Activated naive CD8-positive, alpha-beta T cell treated with anti-CD3 and anti-CD28 coated beads, Interleukin-2, amount 10 ng/mL, durations not matched to agents 7 days and 5 days (primary cell): ENCODE measurements at regions not wholly inside any gene's neighbourhood (a gene's known extent, or its start where the extent isn't known, plus 50 kb on each side); places are given as distances from the start of the nearest gene placed in this dataset.
"Not testable (repeated sequence)": the region's sequence is repeated elsewhere in the genome, so short reads cannot be mapped to it uniquely, and the experiment has no call there.

Experiments
- ATAC-seq: fragments of 150-1000 bp; cut with Tn5 transposase; one replicate; pipeline ENCODE4 v1.10.0; 2021; ENCODE audit warnings: low read depth, moderate library complexity
- POLR2A ChIA-PET: fragments of 350-600 bp; sonication (Branson Sonifier 250); formaldehyde crosslinking; loops from one replicate; lab custom pipeline; 2021; ENCODE audit warnings: antibody characterized with exemption; lab: Charles Lee
- DNase-seq: peaks from one replicate; pipeline ENCODE4 v3.0.0; 2021
- H3K27ac Mint-ChIP-seq: one replicate; pipeline ENCODE4 v1.8.0; 2022; ENCODE audit warnings: mild to moderate bottlenecking, mixed read lengths
- H3K27me3 Mint-ChIP-seq: one replicate; pipeline ENCODE4 v1.8.0; 2022; ENCODE audit warnings: mild to moderate bottlenecking, moderate library complexity, mixed read lengths
- H3K36me3 Mint-ChIP-seq: one replicate; pipeline ENCODE4 v1.8.0; 2021; ENCODE audit warnings: mild to moderate bottlenecking, mixed read lengths
- H3K4me1 Mint-ChIP-seq: one replicate; pipeline ENCODE4 v1.8.0; 2021; ENCODE audit warnings: mixed read lengths
- H3K4me3 Mint-ChIP-seq: one replicate; pipeline ENCODE4 v1.8.0; 2022; ENCODE audit warnings: mild to moderate bottlenecking, moderate library complexity, mixed read lengths
- H3K9me3 Mint-ChIP-seq: one replicate; pipeline ENCODE4 v1.8.0; 2021; ENCODE audit warnings: mixed read lengths

DNA sequence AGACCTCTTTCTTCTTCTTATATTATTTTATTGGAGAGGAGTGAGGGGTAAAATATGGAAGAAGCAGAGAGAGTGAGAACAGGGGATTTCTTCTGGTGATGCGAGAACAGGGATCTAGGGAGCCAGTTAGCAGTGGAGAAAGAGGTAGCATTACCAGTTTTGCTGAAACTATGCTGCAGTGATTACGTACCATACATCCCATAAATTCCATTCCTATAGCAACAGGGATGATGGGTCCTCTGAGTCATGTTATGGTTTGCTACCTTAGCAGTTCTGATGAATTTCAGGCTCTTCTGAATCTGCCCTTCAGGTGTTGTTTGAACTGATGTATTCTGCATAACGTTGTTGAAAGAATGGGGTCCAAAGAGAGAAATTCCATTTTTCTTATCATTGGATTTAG, 625.4 kb upstream of the LRFN5 start:
- H3K9me3 Mint-ChIP-seq = peaks cover 4% of the 10 kb centered on the region
- ATAC-seq = no peak

DNA sequence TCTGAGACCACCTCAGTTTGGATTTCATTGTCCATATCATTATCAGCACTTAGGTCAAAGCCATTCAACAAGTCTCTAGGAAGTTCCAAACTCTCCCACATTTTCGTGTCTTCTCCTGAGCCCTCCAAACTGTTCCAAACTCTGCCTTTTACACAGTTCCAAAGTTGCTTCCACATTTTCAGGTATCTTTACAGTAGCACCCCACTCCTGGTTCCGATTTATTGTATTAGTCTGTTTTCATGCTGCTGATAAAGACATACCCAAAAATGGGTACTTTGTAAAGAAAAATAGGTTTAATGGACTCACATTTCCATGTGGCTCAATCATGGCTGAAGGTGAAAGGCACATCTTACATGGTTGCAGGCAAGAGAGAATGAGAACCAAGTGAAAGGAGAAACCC, 646.4 kb upstream of the LRFN5 start:
- H3K4me3 Mint-ChIP-seq, H3K27ac Mint-ChIP-seq, POLR2A ChIA-PET, H3K36me3 Mint-ChIP-seq, H3K9me3 Mint-ChIP-seq, H3K27me3 Mint-ChIP-seq, DNase-seq, ATAC-seq, H3K4me1 Mint-ChIP-seq: not testable (repeated sequence)

More for the DNA sequence above, 625.4 kb upstream of the LRFN5 start:
- POLR2A ChIA-PET = no interaction called here
- Mint-ChIP-seq H3K4me1 (no peaks in the 10 kb centered on the region), H3K27me3 (no peaks in the 10 kb centered on the region), H3K27ac (no peak overlapping the region), H3K36me3 (no peaks in the 10 kb centered on the region), H3K4me3 (no peak overlapping the region)
- no peak for DNase-seq

DNA sequence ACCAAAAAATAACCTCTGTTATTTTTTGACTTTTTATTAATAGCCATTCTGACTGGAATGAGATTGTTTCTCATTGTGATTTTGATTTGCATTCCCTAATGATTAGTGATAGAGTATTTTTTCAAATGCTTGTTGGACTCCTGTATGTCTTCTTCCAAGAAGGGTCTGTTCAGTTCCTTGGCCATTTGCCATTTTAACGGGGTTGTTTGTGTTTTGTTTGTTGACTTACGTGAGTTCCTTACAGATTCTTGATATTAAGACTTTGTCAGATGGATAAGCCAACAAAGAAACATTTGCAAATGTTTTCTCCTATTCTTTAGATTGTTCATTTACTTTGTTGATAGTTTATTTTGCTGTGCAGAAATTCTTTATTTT, 651.6 kb upstream of the LRFN5 start:
- no peak overlapping the region for H3K27ac Mint-ChIP-seq
- H3K4me1 Mint-ChIP-seq = no peaks in the 10 kb centered on the region
- H3K9me3 Mint-ChIP-seq = peaks cover 5% of the 10 kb centered on the region
- no peak for ATAC-seq
- H3K4me3 Mint-ChIP-seq = no peak overlapping the region
- POLR2A ChIA-PET = no interaction called here
- H3K36me3 Mint-ChIP-seq = no peaks in the 10 kb centered on the region
- H3K27me3 Mint-ChIP-seq = no peaks in the 10 kb centered on the region
- DNase-seq = no peak

DNA sequence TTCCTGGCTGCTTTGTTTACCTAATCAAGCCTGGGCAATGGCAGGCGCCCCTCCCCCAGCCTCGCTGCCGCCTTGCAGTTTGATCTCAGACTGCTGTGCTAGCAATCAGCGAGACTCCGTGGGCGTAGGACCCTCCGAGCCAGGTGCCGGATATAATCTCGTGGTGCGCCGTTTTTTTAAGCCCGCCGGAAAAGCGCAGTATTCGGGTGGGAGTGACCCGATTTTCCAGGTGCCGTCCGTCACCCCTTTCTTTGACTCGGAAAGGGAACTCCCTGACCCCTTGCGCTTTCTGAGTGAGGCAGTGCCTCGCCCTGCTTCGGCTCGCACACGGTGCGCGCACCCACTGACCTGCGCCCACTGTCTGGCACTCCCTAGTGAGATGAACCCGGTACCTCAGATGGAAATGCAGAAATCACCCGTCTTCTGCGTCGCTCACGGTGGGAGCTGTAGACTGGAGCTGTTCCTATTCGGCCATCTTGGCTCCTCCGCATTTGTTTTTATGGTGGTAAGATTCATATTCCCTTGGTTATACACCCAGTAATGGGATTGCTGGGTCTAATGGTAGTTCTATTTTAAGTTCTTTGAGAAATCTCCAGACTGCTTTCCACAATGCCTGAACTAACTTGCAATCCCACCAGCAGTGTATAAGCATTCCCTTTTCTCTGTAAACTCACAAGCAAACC, 652.1 kb upstream of the LRFN5 start:
- H3K9me3 Mint-ChIP-seq, H3K4me1 Mint-ChIP-seq, H3K36me3 Mint-ChIP-seq, H3K27me3 Mint-ChIP-seq, H3K27ac Mint-ChIP-seq, DNase-seq, ATAC-seq, H3K4me3 Mint-ChIP-seq, POLR2A ChIA-PET: not testable (repeated sequence)

DNA sequence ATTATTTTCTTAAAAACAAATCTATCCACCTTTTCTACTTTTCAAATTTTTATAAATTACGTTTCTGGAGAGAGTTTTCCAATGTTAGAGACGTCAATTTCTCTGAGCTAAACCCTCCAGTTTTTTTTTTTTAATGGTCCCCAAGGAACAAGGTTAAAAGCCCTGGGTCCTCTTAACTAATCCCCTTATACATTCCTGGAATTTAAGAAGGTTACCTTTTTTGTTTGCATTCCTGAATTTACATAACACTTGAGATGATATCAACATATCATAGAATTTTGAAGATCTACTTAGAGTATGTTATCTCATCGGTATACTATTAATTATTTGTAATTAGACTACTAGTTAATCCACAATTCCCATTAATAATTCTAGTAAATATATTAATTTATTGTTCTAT, 662.2 kb upstream of the LRFN5 start:
- no peak overlapping the region for H3K27ac Mint-ChIP-seq
- ATAC-seq (no peak), DNase-seq (no peak)
- H3K27me3 Mint-ChIP-seq = no peaks in the 10 kb centered on the region
- POLR2A ChIA-PET = no interaction called here
- no peak overlapping the region for H3K4me3 Mint-ChIP-seq
- no peaks in the 10 kb centered on the region for H3K4me1 Mint-ChIP-seq
- no peaks in the 10 kb centered on the region for H3K36me3 Mint-ChIP-seq
- H3K9me3 Mint-ChIP-seq = peaks cover 2% of the 10 kb centered on the region

DNA sequence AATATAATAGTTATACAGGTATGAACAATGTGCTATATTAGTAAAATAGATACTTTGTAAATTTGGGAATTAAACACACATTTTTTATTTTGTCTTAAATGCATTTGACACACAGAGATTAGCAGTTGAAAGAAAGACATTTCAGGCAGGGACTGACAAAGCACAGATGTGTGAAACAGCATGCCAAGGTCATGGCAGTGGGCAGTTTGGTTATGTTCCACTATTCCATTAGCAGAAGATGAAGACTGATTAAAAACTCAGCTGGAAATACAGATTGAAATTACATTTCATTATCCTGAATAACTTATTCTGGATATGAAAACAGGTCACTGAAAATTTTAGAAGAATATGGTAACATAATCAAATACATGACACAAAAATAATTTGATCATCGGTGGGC, 669.8 kb upstream of the LRFN5 start:
- Mint-ChIP-seq H3K9me3 (peaks cover 3% of the 10 kb centered on the region), H3K27me3 (no peaks in the 10 kb centered on the region), H3K27ac (no peak overlapping the region), H3K36me3 (no peaks in the 10 kb centered on the region), H3K4me1 (no peaks in the 10 kb centered on the region), H3K4me3 (no peak overlapping the region)
- no peak for DNase-seq
- no peak for ATAC-seq
- POLR2A ChIA-PET = no interaction called here

DNA sequence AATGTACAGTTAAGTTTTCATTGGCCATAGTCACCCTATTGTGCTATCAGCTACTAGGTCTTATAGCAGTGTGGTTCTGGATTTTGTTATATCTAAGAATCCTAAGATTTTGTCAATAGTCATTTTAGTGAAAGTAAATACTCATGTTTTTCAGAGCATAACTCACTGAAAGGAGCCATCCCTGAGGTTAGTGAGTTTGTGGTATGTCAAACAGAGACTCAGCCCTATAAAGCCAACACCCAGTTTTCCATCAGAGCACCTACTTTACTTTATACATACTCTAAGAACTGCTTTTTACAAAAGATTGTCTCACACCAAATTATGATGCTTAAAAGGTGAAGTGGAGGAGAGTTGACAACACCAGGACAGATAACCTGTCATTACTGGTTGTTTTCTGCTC, 686.3 kb upstream of the LRFN5 start:
- no peak for ATAC-seq
- POLR2A ChIA-PET = no interaction called here
- H3K4me1 Mint-ChIP-seq = no peaks in the 10 kb centered on the region
- H3K27me3 Mint-ChIP-seq = no peaks in the 10 kb centered on the region
- no peaks in the 10 kb centered on the region for H3K36me3 Mint-ChIP-seq
- H3K27ac Mint-ChIP-seq = no peak overlapping the region
- no peak overlapping the region for H3K4me3 Mint-ChIP-seq
- no peak for DNase-seq
- H3K9me3 Mint-ChIP-seq = peaks cover 2% of the 10 kb centered on the region

DNA sequence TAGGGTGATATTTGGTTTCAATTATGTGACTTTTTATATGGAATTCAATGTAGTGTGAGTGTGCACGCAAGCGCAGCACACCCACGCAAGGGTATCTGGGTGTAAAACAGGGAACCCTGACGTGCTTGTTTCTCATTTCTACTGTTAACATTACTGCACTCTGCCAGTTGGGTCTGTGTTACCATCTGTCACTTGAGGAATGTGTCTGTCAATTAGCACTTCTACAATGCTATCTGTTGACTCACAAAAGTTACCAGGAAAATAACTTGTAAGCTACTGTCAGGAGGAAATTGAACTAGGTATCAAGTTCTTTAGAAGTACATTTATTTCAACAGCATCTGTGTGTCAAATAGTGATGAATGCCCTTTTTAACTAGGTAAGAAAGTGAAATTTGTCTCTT, 695.5 kb upstream of the LRFN5 start:
- DNase-seq = no peak
- Mint-ChIP-seq H3K27ac (no peak overlapping the region), H3K36me3 (no peaks in the 10 kb centered on the region), H3K4me3 (no peak overlapping the region), H3K27me3 (no peaks in the 10 kb centered on the region), H3K4me1 (no peaks in the 10 kb centered on the region), H3K9me3 (peaks cover 2% of the 10 kb centered on the region)
- no peak for ATAC-seq
- POLR2A ChIA-PET = no interaction called here

DNA sequence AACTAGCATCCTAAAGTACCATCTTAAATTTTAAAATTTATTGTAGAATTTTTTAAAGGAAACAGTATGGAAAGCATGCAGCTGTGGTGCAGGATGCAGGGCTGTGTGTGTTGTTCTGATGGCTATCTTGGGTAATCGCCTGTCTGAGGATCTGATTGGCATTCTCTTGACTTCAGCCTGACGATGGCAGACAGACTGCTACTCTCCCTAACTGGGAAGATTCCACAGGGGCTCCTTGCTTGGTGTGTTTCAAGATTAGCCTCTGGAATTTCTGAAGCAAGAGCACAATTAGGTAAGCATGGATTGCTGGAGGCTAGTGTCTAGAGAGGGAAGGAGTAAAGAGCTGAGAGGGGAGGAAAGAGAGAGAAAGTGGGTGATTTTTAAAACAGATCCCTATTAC, 696.8 kb upstream of the LRFN5 start:
- Mint-ChIP-seq H3K4me1 (no peaks in the 10 kb centered on the region), H3K36me3 (no peaks in the 10 kb centered on the region), H3K4me3 (no peak overlapping the region), H3K9me3 (peaks cover 2% of the 10 kb centered on the region), H3K27me3 (no peaks in the 10 kb centered on the region), H3K27ac (no peak overlapping the region)
- DNase-seq (no peak), ATAC-seq (no peak)
- POLR2A ChIA-PET = no interaction called here

DNA sequence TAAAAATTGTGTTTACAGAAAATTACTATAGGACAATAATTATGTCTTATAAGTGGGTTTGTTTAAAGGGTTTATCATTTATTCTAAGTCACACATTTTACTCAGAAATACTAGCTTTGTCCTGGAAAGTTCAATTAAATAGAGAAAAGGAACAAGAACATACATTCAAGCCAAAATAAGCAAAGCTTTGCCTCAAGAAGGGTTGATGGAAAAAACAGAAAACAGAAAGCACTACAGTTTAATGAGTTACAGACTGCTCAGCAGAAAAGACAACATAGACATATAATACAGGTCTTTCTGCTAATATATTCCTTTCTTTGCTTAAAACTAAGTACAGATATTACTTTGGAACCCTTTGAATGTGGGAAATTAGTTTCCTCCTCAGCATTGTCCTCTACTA, 703.0 kb upstream of the LRFN5 start:
- DNase-seq (no peak), ATAC-seq (no peak)
- Mint-ChIP-seq H3K27me3 (no peaks in the 10 kb centered on the region), H3K9me3 (peaks cover 2% of the 10 kb centered on the region), H3K4me3 (no peak overlapping the region), H3K36me3 (no peaks in the 10 kb centered on the region), H3K27ac (no peak overlapping the region), H3K4me1 (no peaks in the 10 kb centered on the region)
- POLR2A ChIA-PET = no interaction called here

DNA sequence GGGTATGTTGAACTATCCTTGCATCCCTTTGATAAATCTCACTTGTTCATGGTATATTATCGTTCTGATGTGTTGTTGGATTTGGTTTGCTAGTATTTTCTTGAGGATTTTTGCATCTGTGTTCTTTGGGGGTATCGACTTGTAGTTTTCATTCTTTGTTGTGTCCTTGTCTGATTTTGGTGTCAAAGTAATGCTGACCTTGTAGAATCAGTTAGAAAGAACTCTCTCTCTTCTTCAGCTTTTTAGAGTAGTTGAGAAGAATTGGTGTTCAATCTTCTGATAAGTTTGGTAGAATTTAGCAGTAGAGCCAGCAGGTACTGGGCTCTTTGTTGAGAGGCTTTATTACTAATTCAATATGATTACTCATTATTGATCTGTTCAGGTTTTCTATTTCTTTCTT, 707.2 kb upstream of the LRFN5 start:
- no peak for ATAC-seq
- H3K36me3 Mint-ChIP-seq = no peaks in the 10 kb centered on the region
- no peak overlapping the region for H3K27ac Mint-ChIP-seq
- H3K4me1 Mint-ChIP-seq = no peaks in the 10 kb centered on the region
- POLR2A ChIA-PET = no interaction called here
- no peaks in the 10 kb centered on the region for H3K27me3 Mint-ChIP-seq
- peaks cover 3% of the 10 kb centered on the region for H3K9me3 Mint-ChIP-seq
- H3K4me3 Mint-ChIP-seq = no peak overlapping the region
- no peak for DNase-seq

DNA sequence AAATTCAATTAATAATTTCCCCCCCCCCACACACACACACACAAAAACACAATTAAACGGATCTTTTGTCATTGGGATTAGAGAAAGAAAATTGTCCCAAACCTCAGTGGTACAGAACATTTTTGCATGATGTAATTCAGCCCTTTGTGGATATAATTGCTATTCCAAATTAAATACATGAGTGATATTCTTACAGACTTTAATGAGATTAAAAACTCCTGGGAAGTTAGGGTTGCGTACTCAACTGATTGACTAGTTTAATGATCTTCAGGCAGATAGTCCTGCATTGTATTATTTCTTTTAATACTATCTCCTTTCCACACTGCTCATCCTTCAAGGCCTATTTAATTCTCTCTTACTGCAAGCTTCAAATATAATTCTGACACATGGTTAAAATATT, 711.8 kb upstream of the LRFN5 start:
- Mint-ChIP-seq H3K9me3 (peaks cover 3% of the 10 kb centered on the region), H3K27me3 (no peaks in the 10 kb centered on the region)
- POLR2A ChIA-PET = no interaction called here

DNA sequence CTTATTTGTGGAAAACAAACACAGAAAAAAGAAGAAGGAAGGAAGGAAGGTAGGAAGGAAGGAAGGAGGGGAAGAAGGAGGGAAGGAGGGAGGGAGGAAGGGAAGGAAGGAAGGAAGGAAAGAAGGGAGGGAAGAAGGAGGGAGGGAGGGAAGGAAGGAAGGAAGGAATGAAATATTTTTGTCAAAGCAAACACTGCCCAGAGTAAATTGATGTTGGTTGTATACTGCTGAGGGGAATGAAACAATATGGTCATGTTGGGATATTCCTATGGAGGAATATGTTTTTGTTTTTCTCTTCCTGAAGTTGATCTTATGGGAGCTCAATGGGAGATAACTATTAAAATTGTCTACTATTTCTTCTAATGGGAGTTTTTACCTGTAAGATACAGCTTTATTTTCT, 717.5 kb upstream of the LRFN5 start:
- H3K27me3 Mint-ChIP-seq = no peaks in the 10 kb centered on the region
- no peaks in the 10 kb centered on the region for H3K36me3 Mint-ChIP-seq
- H3K4me1 Mint-ChIP-seq = no peaks in the 10 kb centered on the region
- POLR2A ChIA-PET = no interaction called here
- DNase-seq (no peak), ATAC-seq (no peak)
- no peak overlapping the region for H3K4me3 Mint-ChIP-seq
- no peak overlapping the region for H3K27ac Mint-ChIP-seq
- no peaks in the 10 kb centered on the region for H3K9me3 Mint-ChIP-seq

More for the DNA sequence above, 711.8 kb upstream of the LRFN5 start:
- no peak for ATAC-seq
- Mint-ChIP-seq H3K4me3 (no peak overlapping the region), H3K36me3 (no peaks in the 10 kb centered on the region), H3K27ac (no peak overlapping the region), H3K4me1 (no peaks in the 10 kb centered on the region)
- DNase-seq = no peak

DNA sequence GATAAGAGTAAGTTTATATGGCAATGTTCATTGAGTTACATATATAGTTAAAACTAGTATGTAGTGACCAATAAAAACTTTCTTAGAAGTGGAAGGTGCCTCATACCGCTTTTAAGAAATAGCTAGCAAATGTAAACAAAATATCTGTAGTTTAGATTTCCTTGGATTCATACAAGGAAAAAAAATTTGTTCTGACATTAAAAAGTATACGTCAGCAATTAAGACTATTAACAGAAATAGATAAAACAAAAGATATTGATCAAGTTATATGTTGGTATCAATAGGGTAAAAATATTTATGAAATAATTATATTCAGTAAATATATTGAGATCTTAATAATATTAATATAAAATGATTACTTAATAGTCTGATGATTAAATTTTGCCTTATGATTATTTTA, 718.8 kb upstream of the LRFN5 start:
- no peaks in the 10 kb centered on the region for H3K9me3 Mint-ChIP-seq
- no peak for ATAC-seq
- no peak overlapping the region for H3K27ac Mint-ChIP-seq
- H3K36me3 Mint-ChIP-seq = no peaks in the 10 kb centered on the region
- H3K4me1 Mint-ChIP-seq = no peaks in the 10 kb centered on the region
- POLR2A ChIA-PET = no interaction called here
- no peak overlapping the region for H3K4me3 Mint-ChIP-seq
- H3K27me3 Mint-ChIP-seq = no peaks in the 10 kb centered on the region
- DNase-seq = no peak

DNA sequence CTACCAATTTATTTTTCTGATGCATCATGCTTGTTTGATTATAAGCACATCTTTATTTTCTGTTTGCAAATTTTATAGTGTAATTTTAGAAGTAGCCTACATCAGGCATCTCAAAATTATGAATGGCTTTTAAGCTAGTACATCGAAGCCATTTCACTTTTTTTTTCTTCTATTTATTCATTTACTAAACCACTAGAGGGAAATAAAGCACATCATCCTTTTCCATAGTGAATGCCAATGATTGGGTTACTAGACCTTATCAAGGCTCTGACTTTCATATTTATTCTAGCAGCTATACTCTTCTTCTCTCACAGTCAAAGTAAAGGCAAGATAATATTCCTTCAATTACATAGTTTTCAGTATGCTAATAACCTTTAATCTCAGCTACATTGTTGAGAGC, 736.4 kb upstream of the LRFN5 start:
- Mint-ChIP-seq H3K27ac (no peak overlapping the region), H3K36me3 (no peaks in the 10 kb centered on the region), H3K4me3 (no peak overlapping the region), H3K27me3 (no peaks in the 10 kb centered on the region), H3K4me1 (no peaks in the 10 kb centered on the region), H3K9me3 (peaks cover 2% of the 10 kb centered on the region)
- no peak for ATAC-seq
- no peak for DNase-seq
- POLR2A ChIA-PET = no interaction called here
